ENCODE measurements at regions not wholly inside any gene's neighbourhood (a gene's known extent, or its start where the extent isn't known, plus 50 kb on each side); places are given as distances from the start of the nearest gene placed in this dataset.

DNA sequence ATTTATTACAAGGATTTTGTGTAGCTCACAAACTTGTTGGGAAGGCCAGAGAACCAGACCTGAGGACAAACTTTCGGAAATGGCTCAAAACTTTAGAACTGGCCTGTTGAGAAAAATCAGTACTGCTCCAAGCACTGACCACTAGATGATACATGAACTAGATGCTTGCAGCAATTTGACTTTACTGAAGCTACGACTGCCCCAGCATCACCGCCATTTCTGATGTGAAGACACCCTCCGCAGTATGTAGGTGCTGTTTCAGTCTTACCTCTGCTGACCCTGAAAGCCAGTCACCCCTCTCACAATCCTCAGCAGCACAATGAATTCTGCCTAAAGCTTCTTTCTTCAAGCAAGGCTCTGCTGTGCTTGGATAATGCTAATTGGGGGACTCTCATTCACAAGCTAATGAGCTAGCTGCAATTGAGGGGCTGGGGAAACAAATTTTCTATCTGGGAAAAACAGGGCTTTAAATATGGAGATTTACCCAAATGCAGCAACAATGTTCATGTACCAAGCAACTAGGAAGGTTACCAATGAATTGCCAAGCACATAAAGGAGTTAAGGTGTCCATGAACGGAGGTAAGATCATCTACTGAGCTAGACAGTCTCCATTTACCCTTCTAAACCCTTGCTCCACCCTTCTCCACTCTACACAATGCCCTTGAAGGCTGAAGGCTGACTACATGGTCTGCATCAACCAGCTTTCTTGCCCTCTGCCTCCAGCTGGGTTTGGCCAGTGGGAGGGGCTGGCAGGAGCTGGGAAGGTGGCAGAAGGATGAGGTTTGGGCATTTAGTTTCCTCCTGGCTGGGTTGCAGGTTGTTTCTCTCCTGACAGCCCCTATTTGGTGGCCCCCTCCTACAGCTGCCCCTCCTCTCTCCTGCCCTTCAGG lies 53.2 kb upstream of the FSTL1 start:
- no peaks in the 10 kb centered on the region for H3K9me3 ChIP-seq
- intact Hi-C loops (cut with DNase I), result no loop called here
- no peak for DNase-seq
- no peaks in the 10 kb centered on the region for H3K27me3 ChIP-seq (ENCODE audit: low read depth)
- H3K4me1 ChIP-seq, result peaks cover 13% of the 10 kb centered on the region
- H3K27ac ChIP-seq, result no peak overlapping the region
- no peaks in the 10 kb centered on the region for H3K36me3 ChIP-seq
- TF ChIP-seq, protein P1, sequence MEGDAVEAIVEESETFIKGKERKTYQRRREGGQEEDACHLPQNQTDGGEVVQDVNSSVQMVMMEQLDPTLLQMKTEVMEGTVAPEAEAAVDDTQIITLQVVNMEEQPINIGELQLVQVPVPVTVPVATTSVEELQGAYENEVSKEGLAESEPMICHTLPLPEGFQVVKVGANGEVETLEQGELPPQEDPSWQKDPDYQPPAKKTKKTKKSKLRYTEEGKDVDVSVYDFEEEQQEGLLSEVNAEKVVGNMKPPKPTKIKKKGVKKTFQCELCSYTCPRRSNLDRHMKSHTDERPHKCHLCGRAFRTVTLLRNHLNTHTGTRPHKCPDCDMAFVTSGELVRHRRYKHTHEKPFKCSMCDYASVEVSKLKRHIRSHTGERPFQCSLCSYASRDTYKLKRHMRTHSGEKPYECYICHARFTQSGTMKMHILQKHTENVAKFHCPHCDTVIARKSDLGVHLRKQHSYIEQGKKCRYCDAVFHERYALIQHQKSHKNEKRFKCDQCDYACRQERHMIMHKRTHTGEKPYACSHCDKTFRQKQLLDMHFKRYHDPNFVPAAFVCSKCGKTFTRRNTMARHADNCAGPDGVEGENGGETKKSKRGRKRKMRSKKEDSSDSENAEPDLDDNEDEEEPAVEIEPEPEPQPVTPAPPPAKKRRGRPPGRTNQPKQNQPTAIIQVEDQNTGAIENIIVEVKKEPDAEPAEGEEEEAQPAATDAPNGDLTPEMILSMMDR (IDR thresholded peaks at IDR 0.05), result no peak
- ATAC-seq, result no peak
- H3K4me3 ChIP-seq, result no peak overlapping the region

DNA sequence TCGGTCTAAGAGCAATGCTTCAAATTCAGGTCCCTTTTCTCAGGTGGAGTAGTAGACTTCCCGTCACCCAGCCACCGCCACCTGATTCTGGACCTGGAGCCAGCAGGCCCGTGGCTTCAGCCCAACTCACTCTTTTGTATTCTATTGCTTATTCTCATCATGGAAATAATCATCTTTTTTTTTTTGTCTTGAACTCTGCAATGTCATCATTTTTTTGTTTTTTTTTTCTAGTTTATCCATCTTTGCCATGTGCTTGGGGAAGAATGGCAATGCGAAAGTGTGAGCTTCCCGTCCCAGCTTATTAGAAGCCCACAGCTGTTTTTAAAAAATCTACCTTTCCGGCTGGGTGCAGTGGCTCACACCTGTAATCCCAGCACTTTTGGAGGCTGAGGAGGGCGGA lies 51.3 kb upstream of the FSTL1 start:
- H3K36me3 ChIP-seq, result no peaks in the 10 kb centered on the region
- intact Hi-C loops (cut with DNase I), result no loop called here
- no peak overlapping the region for H3K4me3 ChIP-seq
- no peak overlapping the region for H3K27ac ChIP-seq
- H3K9me3 ChIP-seq, result no peaks in the 10 kb centered on the region
- no peaks in the 10 kb centered on the region for H3K27me3 ChIP-seq (ENCODE audit: low read depth)
- TF ChIP-seq, protein P1 (IDR thresholded peaks at IDR 0.05), result no peak
- no peak for ATAC-seq
- no peak for DNase-seq
- peaks cover 25% of the 10 kb centered on the region for H3K4me1 ChIP-seq
